ENCODE measurements at regions not wholly inside any gene's neighbourhood (a gene's known extent, or its start where the extent isn't known, plus 50 kb on each side); places are given as distances from the start of the nearest gene placed in this dataset.
"Not testable (repeated sequence)": the region's sequence is repeated elsewhere in the genome, so short reads cannot be mapped to it uniquely, and the experiment has no call there.

GRCh38 chr3:25181096-25181495, 247.0 kb upstream of the RARB start:
- Histone ChIP-seq H3K27me3 (no peaks in the 10 kb centered on the region), H3K9me3 (no peaks in the 10 kb centered on the region), H3K27ac (no peak overlapping the region), H3K36me3 (ENCODE audit: low read depth, missing control alignments) (no peaks in the 10 kb centered on the region), H3K4me3 (no peak overlapping the region), H3K4me1 (no peaks in the 10 kb centered on the region)
- WGBS, 2 donors: 95 to 97% methylated on average over 2 of the region's 2 CpGs
- TF ChIP-seq POLR2A (IDR thresholded peaks at IDR 0.05) (no peak), CTCF (IDR thresholded peaks at IDR 0.05) (no peak)
- intact Hi-C loops (cut with DNase I; ENCODE audit: low total_unique reads): no loop called here
- no peak for DNase-seq

GRCh38 chr3:25182794-25183193, 245.3 kb upstream of the RARB start:
- intact Hi-C loops (cut with DNase I; ENCODE audit: low total_unique reads): no loop called here
- H3K4me3 ChIP-seq: no peak overlapping the region
- no peaks in the 10 kb centered on the region for H3K27me3 ChIP-seq
- no peak overlapping the region for H3K27ac ChIP-seq
- no peaks in the 10 kb centered on the region for H3K4me1 ChIP-seq
- no peak for DNase-seq
- WGBS, 2 donors: 56 to 83% methylated on average over 3 of the region's 3 CpGs
- TF ChIP-seq POLR2A (IDR thresholded peaks at IDR 0.05) (no peak), CTCF (IDR thresholded peaks at IDR 0.05) (no peak)
- no peaks in the 10 kb centered on the region for H3K36me3 ChIP-seq (ENCODE audit: low read depth, missing control alignments)
- no peaks in the 10 kb centered on the region for H3K9me3 ChIP-seq

GRCh38 chr3:25184641-25185250, 243.3 kb upstream of the RARB start:
- 89 to 91% methylated on average over 4 of the region's 4 CpGs for WGBS, 2 donors
- intact Hi-C loops (cut with DNase I; ENCODE audit: low total_unique reads): no loop called here
- DNase-seq: no peak
- no peak overlapping the region for H3K4me3 ChIP-seq
- H3K4me1 ChIP-seq: no peaks in the 10 kb centered on the region
- no peak overlapping the region for H3K27ac ChIP-seq
- TF ChIP-seq POLR2A (IDR thresholded peaks at IDR 0.05) (no peak), CTCF (IDR thresholded peaks at IDR 0.05) (no peak)
- no peaks in the 10 kb centered on the region for H3K36me3 ChIP-seq (ENCODE audit: low read depth, missing control alignments)
- H3K27me3 ChIP-seq: no peaks in the 10 kb centered on the region
- H3K9me3 ChIP-seq: no peaks in the 10 kb centered on the region

- H3K27me3 ChIP-seq: no peaks in the 10 kb centered on the region
- H3K36me3 ChIP-seq (ENCODE audit: low read depth, missing control alignments): no peaks in the 10 kb centered on the region
- DNase-seq: no peak
- no peak overlapping the region for H3K27ac ChIP-seq
- H3K4me3 ChIP-seq: no peak overlapping the region
- no peaks in the 10 kb centered on the region for H3K4me1 ChIP-seq
- no peaks in the 10 kb centered on the region for H3K9me3 ChIP-seq
- TF ChIP-seq CTCF (IDR thresholded peaks at IDR 0.05) (no peak), POLR2A (IDR thresholded peaks at IDR 0.05) (no peak)
- WGBS, 2 donors: 88 to 89% methylated on average over 5 of the region's 5 CpGs
- intact Hi-C loops (cut with DNase I; ENCODE audit: low total_unique reads): no loop called here
Measured at GRCh38 chr3:25191673-25192072, 236.4 kb upstream of the RARB start.

- H3K36me3 ChIP-seq (ENCODE audit: low read depth, missing control alignments); DNase-seq; H3K9me3 ChIP-seq; H3K27me3 ChIP-seq; H3K4me3 ChIP-seq; intact Hi-C loops (cut with DNase I; ENCODE audit: low total_unique reads); H3K4me1 ChIP-seq; H3K27ac ChIP-seq: not testable (repeated sequence)
- 72 to 82% methylated on average over 5 of the region's 5 CpGs for WGBS, 2 donors
Measured at GRCh38 chr3:25199567-25199966, 228.5 kb upstream of the RARB start.

All from testis (tissue), 2 donors.